Fibroblast of lung (primary cell): ENCODE measurements at regions not wholly inside any gene's neighbourhood (a gene's known extent, or its start where the extent isn't known, plus 50 kb on each side); places are given as distances from the start of the nearest gene placed in this dataset.

Source experiments
- DNase-seq, 2 donors: peaks; one replicate each; pipeline versions ENCODE4 v3.0.0 to v3.0.0-alpha.2; 2010; ENCODE audit warnings: low read depth in 2 of 2
- H2AFZ ChIP-seq: 2 replicates; pipeline ENCODE4 v1.5.1; 2012; ENCODE audit warnings: low read length, control low read depth, inconsistent platforms
- H3K27ac ChIP-seq: 2 replicates; pipeline ENCODE4 v1.5.1; 2011; ENCODE audit warnings: low read length, control low read depth; ENCODE audit not compliant: insufficient read depth
- H3K27me3 ChIP-seq: 2 replicates; pipeline ENCODE4 v1.5.1; 2011; ENCODE audit warnings: mild to moderate bottlenecking, low read length; ENCODE audit not compliant: control insufficient read depth, insufficient read depth
- H3K36me3 ChIP-seq: 2 replicates; pipeline ENCODE4 v1.5.1; 2011; ENCODE audit warnings: low read length; ENCODE audit not compliant: control insufficient read depth, insufficient read depth
- H3K4me1 ChIP-seq: 2 replicates; pipeline ENCODE4 v1.5.1; 2011; ENCODE audit warnings: low read length; ENCODE audit not compliant: control insufficient read depth, insufficient read depth; ENCODE audit errors: extremely low read depth
- H3K4me2 ChIP-seq: 2 replicates; pipeline ENCODE4 v1.5.1; 2011; ENCODE audit warnings: low read length, control low read depth; ENCODE audit not compliant: insufficient read depth; ENCODE audit errors: extremely low read depth
- H3K4me3 ChIP-seq, 4 experiments: fragments of 200-600 bp in 1 of 4; sonication (generic) in 1 of 4; replicated peaks in 1 of 4; 2 replicates each; pipeline ENCODE4 v1.5.1; 2011 to 2016; ENCODE audit warnings: low read length in 4 of 4, low read depth in 3 of 4, mild to moderate bottlenecking in 3 of 4, control low read depth in 2 of 4, inconsistent platforms in 1 of 4, mixed read lengths in 1 of 4; ENCODE audit not compliant: insufficient read depth in 1 of 4; ENCODE audit errors: control extremely low read depth in 1 of 4
- H3K79me2 ChIP-seq: 2 replicates; pipeline ENCODE4 v1.5.1; 2012; ENCODE audit warnings: mild to moderate bottlenecking, low read length, inconsistent platforms; ENCODE audit not compliant: control insufficient read depth, insufficient read depth
- H3K9ac ChIP-seq: 2 replicates; pipeline ENCODE4 v1.5.1; 2011; ENCODE audit warnings: mild to moderate bottlenecking, low read length, control low read depth; ENCODE audit not compliant: insufficient read depth
- H3K9me3 ChIP-seq: 2 replicates; pipeline ENCODE4 v1.5.1; 2012; ENCODE audit warnings: low read depth, low read length; ENCODE audit not compliant: control insufficient read depth, insufficient read depth
- H4K20me1 ChIP-seq: 2 replicates; pipeline ENCODE4 v1.5.1; 2011; ENCODE audit warnings: low read length; ENCODE audit not compliant: control insufficient read depth, insufficient read depth; ENCODE audit errors: extremely low read depth
- CTCF ChIP-seq, 2 donors: IDR thresholded peaks in 1 of 2; conservative IDR thresholded peaks in 1 of 2; 1 replicate in 1 of 2; 2 replicates in 1 of 2; pipeline ENCODE4 v1.5.1; 2011 to 2012; ENCODE audit warnings: low read length in 2 of 2, control low read depth in 1 of 2, inconsistent platforms in 1 of 2, low read depth in 1 of 2, mild to moderate bottlenecking in 1 of 2
- EZH2 ChIP-seq: IDR thresholded peaks from 2 replicates; pipeline ENCODE4 v1.5.1; 2012; ENCODE audit warnings: low read length, control low read depth, mild to moderate bottlenecking; ENCODE audit errors: missing control alignments

DNA sequence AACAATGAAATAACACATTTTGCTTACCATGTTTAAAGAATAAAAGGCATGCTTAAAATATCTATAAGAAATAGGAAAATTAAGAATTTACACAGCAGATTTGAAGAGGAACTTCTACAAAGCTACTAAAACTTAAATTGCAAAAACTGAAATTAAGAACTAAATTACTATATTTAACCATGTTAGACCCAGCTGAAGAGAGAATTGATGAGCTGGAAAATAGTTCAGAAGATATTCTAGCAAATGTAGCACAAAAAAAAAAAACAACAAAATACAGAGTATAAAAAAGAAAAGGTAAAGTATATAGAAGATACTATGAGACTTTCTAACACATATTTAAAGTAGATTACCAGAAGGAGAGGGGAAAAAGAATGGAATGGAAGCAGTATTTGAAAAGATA is 82.8 kb upstream of the ST6GALNAC5 start:
- Histone ChIP-seq H3K9ac (no peak overlapping the region), H4K20me1 (no peaks in the 10 kb centered on the region), H3K4me3 (no peak overlapping the region), H3K4me1 (no peaks in the 10 kb centered on the region), H3K4me2 (no peak overlapping the region), H3K36me3 (no peaks in the 10 kb centered on the region), H3K9me3 (no peaks in the 10 kb centered on the region), H3K27ac (no peak overlapping the region), H2AFZ (no peak overlapping the region), H3K27me3 (no peaks in the 10 kb centered on the region), H3K79me2 (no peaks in the 10 kb centered on the region)
- TF ChIP-seq EZH2 = no peak
- TF ChIP-seq CTCF (conservative IDR thresholded peaks at IDR 0.05 in 1 of 2, IDR thresholded peaks at IDR 0.05 in 1 of 2; ENCODE audit: low read depth in 1 of 2, low read length in 2 of 2) = no peak
- DNase-seq = no peak

GRCh38 chr1:76786222-76786621 is 81.1 kb upstream of the ST6GALNAC5 start:
- Histone ChIP-seq H3K27ac (no peak overlapping the region), H4K20me1 (no peaks in the 10 kb centered on the region), H2AFZ (no peak overlapping the region), H3K79me2 (no peaks in the 10 kb centered on the region), H3K9ac (no peak overlapping the region), H3K27me3 (no peaks in the 10 kb centered on the region), H3K4me2 (no peak overlapping the region), H3K36me3 (no peaks in the 10 kb centered on the region), H3K4me1 (no peaks in the 10 kb centered on the region), H3K9me3 (no peaks in the 10 kb centered on the region), H3K4me3 (no peak overlapping the region)
- TF ChIP-seq CTCF (conservative IDR thresholded peaks at IDR 0.05 in 1 of 2, IDR thresholded peaks at IDR 0.05 in 1 of 2; ENCODE audit: low read depth in 1 of 2, low read length in 2 of 2) (no peak), EZH2 (no peak)
- peak; percentile 7 to 68 for DNase-seq

DNA sequence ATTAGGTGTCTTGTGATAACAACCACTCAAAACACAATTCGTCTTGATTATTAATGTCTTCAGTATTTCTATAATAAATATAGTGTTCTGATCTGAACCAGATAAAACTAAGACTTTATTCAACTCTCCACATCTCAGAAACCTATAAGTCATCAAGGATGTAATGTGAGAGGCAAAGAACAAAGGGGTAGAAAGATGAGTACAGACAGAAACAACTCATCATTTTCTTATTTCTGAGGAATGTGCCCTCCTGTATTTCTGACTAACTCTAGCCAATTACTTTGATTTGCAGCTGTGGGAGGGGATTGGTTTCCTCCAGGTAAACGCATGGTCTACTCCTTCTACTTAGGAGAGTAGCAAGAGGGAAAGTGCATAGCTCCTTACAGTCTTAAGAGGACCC is 73.7 kb upstream of the ST6GALNAC5 start:
- Histone ChIP-seq H3K4me2 (no peak overlapping the region), H3K4me1 (no peaks in the 10 kb centered on the region), H3K9me3 (no peaks in the 10 kb centered on the region), H3K9ac (no peak overlapping the region), H3K79me2 (no peaks in the 10 kb centered on the region), H4K20me1 (no peaks in the 10 kb centered on the region), H3K4me3 (no peak overlapping the region), H3K27me3 (no peaks in the 10 kb centered on the region), H2AFZ (no peak overlapping the region), H3K36me3 (no peaks in the 10 kb centered on the region), H3K27ac (no peak overlapping the region)
- DNase-seq = no peak
- TF ChIP-seq CTCF (conservative IDR thresholded peaks at IDR 0.05 in 1 of 2, IDR thresholded peaks at IDR 0.05 in 1 of 2; ENCODE audit: low read depth in 1 of 2, low read length in 2 of 2) (no peak), EZH2 (no peak)
